GM21717 (cell line): ENCODE measurements at regions not wholly inside any gene's neighbourhood (a gene's known extent, or its start where the extent isn't known, plus 50 kb on each side); places are given as distances from the start of the nearest gene placed in this dataset.
A peak's percentile ranks its signal among the peaks of the same experiment; 100 is the strongest.

Experiments used
- ATAC-seq: cut with Tn5 transposase; IDR thresholded peaks from one replicate; pipeline ENCODE4 v1.9.1; 2021; ENCODE audit warnings: mild to moderate bottlenecking, moderate library complexity; ENCODE audit not compliant: unreplicated experiment

DNA sequence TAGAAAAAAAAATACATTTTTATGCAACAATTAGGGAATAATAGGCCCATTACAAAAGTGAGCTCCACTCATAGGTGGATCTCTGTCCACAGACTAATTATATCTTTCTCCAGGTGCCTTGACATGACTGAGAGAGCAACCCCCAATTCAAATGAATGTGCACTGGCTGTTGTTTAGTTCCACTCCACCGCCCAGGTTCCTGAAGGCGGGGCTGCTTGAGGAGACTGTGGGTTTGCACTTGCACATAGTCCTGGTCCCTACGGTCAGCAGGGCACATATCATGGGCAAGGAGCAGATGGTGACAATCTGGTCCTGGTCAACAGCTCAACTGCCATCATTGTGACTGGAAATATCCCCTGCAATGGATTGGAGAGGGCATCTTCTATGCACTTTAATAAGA, 195.6 kb upstream of the PWP1 start:
- ATAC-seq, result peak; percentile 61

DNA sequence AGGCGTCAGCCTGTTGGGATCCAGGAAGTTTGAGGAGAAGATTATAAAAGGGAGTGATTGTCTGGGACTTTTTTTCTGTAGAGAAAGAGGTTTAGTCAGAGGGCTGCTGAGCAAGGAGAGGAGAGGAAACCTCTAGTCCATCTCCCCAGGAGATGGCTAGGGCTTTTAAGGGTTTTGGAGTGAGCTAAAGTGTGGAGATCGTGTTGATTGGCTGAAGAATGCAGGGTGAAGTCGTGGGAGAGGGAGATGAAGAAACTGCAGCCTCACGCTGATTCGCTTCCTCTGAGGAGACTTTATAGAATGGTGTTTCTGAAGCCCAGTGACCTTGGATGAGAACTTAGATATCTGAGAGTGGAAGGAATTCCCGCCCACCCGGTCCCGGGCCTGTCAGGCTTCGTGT, 193.7 kb upstream of the PWP1 start:
- ATAC-seq, result no peak

DNA sequence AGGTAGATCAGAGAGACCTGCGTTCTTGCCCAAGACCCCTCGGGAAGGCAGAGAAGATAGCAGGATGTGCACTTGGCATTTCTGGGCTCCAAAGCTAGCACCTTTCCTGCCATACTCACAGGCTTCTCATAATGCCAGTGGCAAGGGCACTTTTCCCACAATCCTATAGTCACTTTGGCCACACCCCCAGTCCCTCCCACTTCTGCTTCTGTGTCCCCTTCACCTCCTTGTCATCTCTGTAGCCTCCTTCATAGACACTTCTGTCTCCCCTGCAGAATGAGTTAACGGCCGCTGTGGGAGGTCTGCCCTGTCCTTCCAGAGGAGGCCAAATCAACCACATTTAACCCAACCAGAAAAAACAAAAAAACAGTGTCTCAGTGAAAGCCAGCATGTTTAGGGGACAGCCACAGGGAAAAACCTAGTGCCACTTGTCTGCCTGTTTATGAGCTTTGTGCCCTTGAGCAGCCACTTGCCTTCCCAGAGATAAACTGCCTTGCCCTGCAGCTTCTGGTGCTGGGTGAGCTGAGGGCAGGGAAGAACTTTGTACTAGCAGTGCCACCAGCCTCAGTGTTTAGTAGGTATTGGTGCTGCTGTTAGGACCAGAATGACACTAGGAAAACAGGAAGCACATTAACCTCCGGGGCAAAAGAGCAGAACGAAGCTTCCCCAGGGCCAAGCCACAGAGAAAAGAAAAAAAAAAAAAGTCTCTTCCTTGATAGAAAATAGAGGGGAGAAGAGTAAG, 193.0 kb upstream of the PWP1 start:
- ATAC-seq, result no peak

GRCh38 chr12:107493135-107493494, 192.5 kb upstream of the PWP1 start:
- no peak for ATAC-seq

GRCh38 chr12:107493666-107494065, 191.9 kb upstream of the PWP1 start:
- no peak for ATAC-seq

GRCh38 chr12:107494331-107494730, 191.3 kb upstream of the PWP1 start:
- no peak for ATAC-seq

DNA sequence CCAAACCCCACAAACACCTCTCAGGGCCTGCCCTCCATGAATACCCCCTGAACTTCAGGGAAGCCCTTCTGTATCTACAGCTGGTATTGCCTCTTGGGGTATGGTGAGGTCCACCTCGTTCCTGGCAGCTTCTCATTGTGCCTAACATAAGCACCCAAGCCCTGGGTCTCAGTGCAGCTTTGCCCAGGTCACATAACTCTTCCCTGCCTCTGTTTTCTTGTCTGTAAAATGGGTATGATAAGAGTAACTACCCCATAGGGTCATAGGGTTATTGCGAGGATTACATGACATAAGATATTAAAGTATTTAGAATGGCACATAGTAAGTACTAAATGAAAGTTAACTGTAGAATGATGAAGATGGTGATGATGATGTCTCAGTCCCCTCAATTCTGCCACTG, 190.0 kb upstream of the PWP1 start:
- no peak for ATAC-seq

- no peak for ATAC-seq
Measured at GRCh38 chr12:107497231-107497630, 188.4 kb upstream of the PWP1 start.

DNA sequence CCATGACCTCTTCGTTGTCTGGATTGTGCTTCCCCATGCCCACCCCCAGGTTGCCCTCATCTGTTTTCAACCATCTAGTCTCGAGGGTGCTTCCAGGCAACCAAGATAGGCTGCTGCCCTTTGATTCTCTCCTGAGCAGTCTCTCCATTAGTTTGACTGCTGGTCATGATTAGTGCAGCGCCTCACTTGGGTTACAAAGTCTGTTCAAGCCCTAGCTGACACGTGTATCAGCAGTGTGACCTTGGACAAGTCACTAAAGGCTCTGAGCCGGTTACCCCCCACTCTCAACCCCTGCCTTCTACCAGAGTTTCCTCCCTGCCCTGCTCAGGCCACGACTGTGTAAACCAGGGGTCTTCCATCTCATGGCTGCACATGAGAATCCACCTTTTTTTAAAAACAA, 185.3 kb upstream of the PWP1 start:
- ATAC-seq, result no peak

DNA sequence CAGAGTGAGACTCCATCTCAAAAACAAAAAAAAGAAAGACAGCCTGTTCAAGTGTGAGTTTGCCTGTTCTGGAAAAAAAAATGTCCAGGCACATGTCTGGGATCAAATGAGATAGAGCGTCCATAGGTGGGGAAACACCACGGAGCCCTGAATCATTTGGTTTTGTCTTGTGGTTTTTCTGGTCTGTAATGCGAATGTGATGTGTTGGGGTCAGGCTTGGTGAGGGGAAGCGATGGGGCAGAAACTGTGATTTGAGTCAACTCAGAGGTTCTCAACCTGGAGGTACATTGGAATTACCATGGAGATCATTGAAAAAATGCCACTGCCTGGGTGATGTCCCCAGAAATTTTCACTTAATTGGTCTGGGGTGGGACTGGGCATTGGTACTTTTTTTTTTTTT, 183.9 kb upstream of the PWP1 start:
- no peak for ATAC-seq

GRCh38 chr12:107503129-107503855, 182.3 kb upstream of the PWP1 start:
- no peak for ATAC-seq

DNA sequence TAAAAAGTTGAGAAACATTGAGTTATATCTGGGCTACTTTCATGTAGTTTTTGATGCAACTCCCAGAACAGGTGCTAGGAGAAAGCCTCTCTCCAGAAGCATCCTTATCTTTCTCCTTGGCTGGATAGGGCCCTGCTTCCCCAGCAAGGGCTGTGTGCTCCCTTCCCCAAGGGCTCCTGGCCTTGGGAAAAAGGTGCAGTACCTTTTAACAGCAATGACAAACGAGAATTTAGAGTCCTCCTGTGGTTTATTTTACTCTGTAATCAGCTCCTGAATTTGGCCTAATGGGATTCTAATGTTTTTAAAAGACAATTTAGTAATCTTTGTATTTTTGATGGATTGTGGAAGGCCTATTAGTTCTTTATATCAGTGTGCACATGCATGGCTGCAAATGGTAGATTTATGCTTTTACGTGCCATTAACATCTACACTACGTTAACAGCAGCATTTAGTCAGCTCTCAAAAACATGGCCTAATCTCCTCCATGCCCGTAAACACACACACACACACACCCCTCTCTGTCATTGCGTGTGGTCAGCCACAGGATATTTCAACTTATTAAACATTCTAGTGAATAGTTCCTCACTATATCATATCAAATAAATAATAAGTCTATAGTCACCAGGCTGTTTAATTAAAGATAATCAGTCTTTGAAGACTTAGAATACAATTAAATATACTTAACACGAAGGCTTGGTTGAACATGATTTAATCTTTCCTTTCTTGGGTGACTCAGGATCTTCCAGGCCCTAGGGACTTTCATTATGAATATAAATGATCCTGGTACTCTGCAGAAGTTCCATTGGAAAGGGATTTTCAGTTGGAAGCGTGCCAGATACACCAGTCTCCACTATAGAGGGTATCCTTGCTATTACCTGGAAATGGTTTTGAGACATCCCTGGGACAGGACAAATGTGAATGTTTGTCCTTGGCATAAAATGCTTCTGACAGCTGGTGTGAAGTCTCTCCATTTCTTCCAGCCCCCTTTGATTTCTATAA, 181.4 kb upstream of the PWP1 start:
- no peak for ATAC-seq

- no peak for ATAC-seq
Measured at GRCh38 chr12:107509421-107509820, 176.2 kb upstream of the PWP1 start.

- no peak for ATAC-seq
Measured at GRCh38 chr12:107510211-107510610, 175.4 kb upstream of the PWP1 start.

- ATAC-seq, result no peak
Measured at GRCh38 chr12:107511292-107511691, 174.3 kb upstream of the PWP1 start.

- no peak for ATAC-seq
Measured at GRCh38 chr12:107512391-107512790, 173.2 kb upstream of the PWP1 start.

DNA sequence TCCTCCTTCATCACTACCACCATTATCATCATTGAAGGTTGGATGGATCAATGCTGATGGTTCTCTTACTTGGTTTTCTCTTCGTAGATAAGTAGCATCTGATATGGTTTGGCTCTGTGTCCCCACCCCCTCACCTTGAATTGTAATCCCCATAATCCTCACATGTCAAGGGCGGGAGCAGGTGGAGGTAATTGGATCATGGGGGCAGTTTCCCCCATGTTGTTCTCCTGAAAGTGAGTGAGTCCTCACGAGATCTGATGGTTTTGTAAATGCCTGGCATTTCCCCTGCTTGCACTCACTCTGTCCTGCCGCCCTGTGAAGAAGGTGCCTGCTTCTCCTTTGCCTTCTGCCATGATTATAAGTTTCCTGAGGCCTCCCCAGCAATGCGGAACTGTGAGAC, 172.4 kb upstream of the PWP1 start:
- ATAC-seq, result no peak

- no peak for ATAC-seq
Measured at GRCh38 chr12:107513636-107514400, 171.8 kb upstream of the PWP1 start.

- no peak for ATAC-seq
Measured at GRCh38 chr12:107514887-107515445, 170.6 kb upstream of the PWP1 start.

- ATAC-seq, result no peak
Measured at GRCh38 chr12:107515446-107515958, 170.1 kb upstream of the PWP1 start.
